ENCODE measurements at regions not wholly inside any gene's neighbourhood (a gene's known extent, or its start where the extent isn't known, plus 50 kb on each side); places are given as distances from the start of the nearest gene placed in this dataset.

DNA sequence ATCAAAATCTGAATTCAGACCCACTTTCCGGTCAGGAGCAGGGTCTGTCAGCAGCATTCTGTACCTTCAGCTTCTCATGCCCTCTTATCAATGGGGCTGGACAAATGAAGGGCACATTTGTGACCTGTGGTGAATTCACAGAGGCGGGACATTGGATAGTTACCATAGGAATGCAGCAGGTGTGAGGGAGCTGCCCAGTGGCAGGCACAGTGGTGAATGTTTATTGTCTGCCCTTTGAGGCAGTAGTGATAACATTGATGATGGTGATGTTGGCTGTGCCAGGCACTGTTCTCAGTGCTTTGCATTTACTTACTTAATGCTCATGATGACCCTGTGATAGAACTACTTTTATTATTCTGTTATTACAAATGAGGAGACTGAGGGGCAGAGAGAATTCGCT is 101.2 kb upstream of the KIT start:
- no peak for DNase-seq (ENCODE audit: low read depth)
- TF ChIP-seq, protein P1, sequence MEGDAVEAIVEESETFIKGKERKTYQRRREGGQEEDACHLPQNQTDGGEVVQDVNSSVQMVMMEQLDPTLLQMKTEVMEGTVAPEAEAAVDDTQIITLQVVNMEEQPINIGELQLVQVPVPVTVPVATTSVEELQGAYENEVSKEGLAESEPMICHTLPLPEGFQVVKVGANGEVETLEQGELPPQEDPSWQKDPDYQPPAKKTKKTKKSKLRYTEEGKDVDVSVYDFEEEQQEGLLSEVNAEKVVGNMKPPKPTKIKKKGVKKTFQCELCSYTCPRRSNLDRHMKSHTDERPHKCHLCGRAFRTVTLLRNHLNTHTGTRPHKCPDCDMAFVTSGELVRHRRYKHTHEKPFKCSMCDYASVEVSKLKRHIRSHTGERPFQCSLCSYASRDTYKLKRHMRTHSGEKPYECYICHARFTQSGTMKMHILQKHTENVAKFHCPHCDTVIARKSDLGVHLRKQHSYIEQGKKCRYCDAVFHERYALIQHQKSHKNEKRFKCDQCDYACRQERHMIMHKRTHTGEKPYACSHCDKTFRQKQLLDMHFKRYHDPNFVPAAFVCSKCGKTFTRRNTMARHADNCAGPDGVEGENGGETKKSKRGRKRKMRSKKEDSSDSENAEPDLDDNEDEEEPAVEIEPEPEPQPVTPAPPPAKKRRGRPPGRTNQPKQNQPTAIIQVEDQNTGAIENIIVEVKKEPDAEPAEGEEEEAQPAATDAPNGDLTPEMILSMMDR (IDR thresholded peaks at IDR 0.05; ENCODE audit: low read depth, low read length, missing control alignments), result no peak
- in situ Hi-C loops (cut with HindIII; ENCODE audit: low sequenced_read_pairs), result no loop called here
- no peak overlapping the region for H3K4me3 ChIP-seq (ENCODE audit: low read depth, low read length)

DNA sequence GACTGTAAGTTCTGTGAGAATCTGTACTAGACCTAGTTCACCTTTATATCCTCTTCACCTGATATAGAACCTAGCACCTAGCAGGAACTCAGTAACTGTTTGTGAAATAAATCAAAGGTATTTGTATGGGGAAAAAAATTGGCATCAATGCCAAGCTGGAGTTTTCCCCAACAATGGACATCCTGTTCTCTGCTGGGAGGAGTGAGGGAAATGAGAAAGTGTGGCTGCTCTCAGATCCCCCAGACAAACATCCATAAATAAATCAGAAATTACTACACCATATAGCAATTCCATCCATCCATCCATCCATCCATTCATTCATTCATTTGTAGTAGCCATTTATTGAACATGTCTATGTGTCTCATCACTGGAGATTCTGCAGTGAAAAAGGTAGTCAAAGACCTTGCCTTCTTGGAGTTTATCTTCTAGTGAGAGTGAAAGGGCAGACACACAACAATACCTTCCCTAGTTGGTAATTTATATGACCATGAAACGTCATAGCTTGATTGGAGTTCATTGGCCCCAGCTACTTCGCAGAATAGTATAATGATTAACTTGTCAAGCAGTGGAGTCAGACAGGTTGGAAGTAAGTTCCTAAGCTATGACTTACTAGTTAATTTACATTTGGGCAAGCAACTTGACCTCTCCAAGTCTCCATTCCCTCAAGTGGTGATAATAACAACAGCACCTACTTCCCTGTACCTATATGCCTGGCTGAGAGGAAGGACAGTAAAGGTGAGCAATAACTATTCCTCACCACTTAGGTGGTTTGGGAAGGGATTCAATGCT is 98.7 kb upstream of the KIT start:
- in situ Hi-C loops (cut with HindIII; ENCODE audit: low sequenced_read_pairs), result no loop called here
- no peak overlapping the region for H3K4me3 ChIP-seq (ENCODE audit: low read depth, low read length)
- no peak for DNase-seq (ENCODE audit: low read depth)
- TF ChIP-seq, protein P1 (IDR thresholded peaks at IDR 0.05; ENCODE audit: low read depth, low read length, missing control alignments), result no peak

DNA sequence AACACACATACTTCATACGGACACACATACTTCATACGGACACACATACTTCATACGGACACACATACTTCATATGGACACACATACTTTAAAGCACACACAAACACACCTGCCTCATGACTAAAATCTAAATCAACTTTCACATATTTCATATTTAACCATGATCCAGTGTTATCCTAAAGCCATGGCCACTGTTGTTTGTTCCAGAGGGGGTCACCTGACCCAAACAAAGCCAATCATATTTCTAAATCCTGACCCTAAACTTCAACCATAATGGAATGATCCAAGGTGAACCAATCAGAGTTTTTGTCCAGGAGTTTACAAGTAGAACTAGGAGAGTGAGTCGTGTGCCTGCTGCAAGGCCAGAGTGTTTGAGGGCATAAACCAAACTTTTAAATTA is 97.2 kb upstream of the KIT start:
- no peak for DNase-seq (ENCODE audit: low read depth)
- TF ChIP-seq, protein P1 (IDR thresholded peaks at IDR 0.05; ENCODE audit: low read depth, low read length, missing control alignments), result no peak
- in situ Hi-C loops (cut with HindIII; ENCODE audit: low sequenced_read_pairs), result no loop called here
- no peak overlapping the region for H3K4me3 ChIP-seq (ENCODE audit: low read depth, low read length)

- DNase-seq (ENCODE audit: low read depth), result no peak
- in situ Hi-C loops (cut with HindIII; ENCODE audit: low sequenced_read_pairs), result no loop called here
- TF ChIP-seq, protein P1 (IDR thresholded peaks at IDR 0.05; ENCODE audit: low read depth, low read length, missing control alignments), result no peak
- H3K4me3 ChIP-seq (ENCODE audit: low read depth, low read length), result no peak overlapping the region
Observed at GRCh38 chr4:54561940-54562339, 95.8 kb upstream of the KIT start.

- no peak overlapping the region for H3K4me3 ChIP-seq (ENCODE audit: low read depth, low read length)
- TF ChIP-seq, protein P1 (IDR thresholded peaks at IDR 0.05; ENCODE audit: low read depth, low read length, missing control alignments), result no peak
- no peak for DNase-seq (ENCODE audit: low read depth)
- in situ Hi-C loops (cut with HindIII; ENCODE audit: low sequenced_read_pairs), result no loop called here
Observed at GRCh38 chr4:54566608-54567007, 91.1 kb upstream of the KIT start.

- no peak overlapping the region for H3K4me3 ChIP-seq (ENCODE audit: low read depth, low read length)
- TF ChIP-seq, protein P1 (IDR thresholded peaks at IDR 0.05; ENCODE audit: low read depth, low read length, missing control alignments), result no peak
- DNase-seq (ENCODE audit: low read depth), result no peak
- in situ Hi-C loops (cut with HindIII; ENCODE audit: low sequenced_read_pairs), result no loop called here
Observed at GRCh38 chr4:54567327-54567726, 90.4 kb upstream of the KIT start.
